CD14-positive monocyte (primary cell): ENCODE measurements at regions not wholly inside any gene's neighbourhood (a gene's known extent, or its start where the extent isn't known, plus 50 kb on each side); places are given as distances from the start of the nearest gene placed in this dataset.

Source experiments
- DNase-seq, 3 donors: peaks; one replicate each; pipeline ENCODE4 v3.0.0-alpha.2; 2011 to 2022
- H2AFZ ChIP-seq: 2 replicates; pipeline ENCODE4 v1.6.0; 2012; ENCODE audit warnings: mild to moderate bottlenecking, low read depth, low read length, inconsistent platforms; ENCODE audit not compliant: insufficient read depth, poor library complexity, severe bottlenecking
- H3K27ac ChIP-seq, 2 donors: 1 replicate in 1 of 2; 2 replicates in 1 of 2; pipeline ENCODE4 v1.5.1; 2012 to 2013; ENCODE audit warnings: low read length in 2 of 2, control low read depth in 1 of 2, inconsistent platforms in 1 of 2, low read depth in 1 of 2, mild to moderate bottlenecking in 1 of 2
- H3K27me3 ChIP-seq, 2 donors: one replicate each; pipeline versions ENCODE4 v1.6.0 to v1.6.1; 2011 to 2013; ENCODE audit warnings: low read length in 2 of 2; ENCODE audit not compliant: control insufficient read depth in 2 of 2, insufficient read depth in 2 of 2
- H3K36me3 ChIP-seq, 2 donors: replicated peaks in 1 of 2; 1 replicate in 1 of 2; 2 replicates in 1 of 2; pipeline versions ENCODE4 v1.5.1 to v1.6.1; 2012 to 2013; ENCODE audit warnings: low read length in 2 of 2, control low read depth in 1 of 2, inconsistent platforms in 1 of 2, mild to moderate bottlenecking in 1 of 2; ENCODE audit not compliant: insufficient read depth in 2 of 2, control insufficient read depth in 1 of 2
- H3K4me1 ChIP-seq, 2 donors: 1 replicate in 1 of 2; 2 replicates in 1 of 2; pipeline versions ENCODE4 v1.5.1 to v1.6.1; 2012 to 2013; ENCODE audit warnings: low read length in 2 of 2, control low read depth in 1 of 2, inconsistent platforms in 1 of 2, mild to moderate bottlenecking in 1 of 2, moderate library complexity in 1 of 2; ENCODE audit not compliant: insufficient read depth in 2 of 2, control insufficient read depth in 1 of 2
- H3K4me2 ChIP-seq: replicated peaks from 2 replicates; pipeline ENCODE3; 2012; ENCODE audit warnings: low read length, moderate library complexity, mild to moderate bottlenecking; ENCODE audit not compliant: poor library complexity, severe bottlenecking; ENCODE audit errors: extremely low read depth
- H3K4me3 ChIP-seq, 3 experiments: fragments of 200-600 bp in 1 of 3; sonication (generic) in 1 of 3; replicated peaks in 1 of 3; 1 replicate in 2 of 3; 2 replicates in 1 of 3; pipeline ENCODE4 v1.5.1; 2011 to 2013; ENCODE audit warnings: low read length in 3 of 3, mild to moderate bottlenecking in 3 of 3, control low read depth in 2 of 3, low read depth in 2 of 3, inconsistent platforms in 1 of 3, moderate library complexity in 1 of 3
- H3K79me2 ChIP-seq: 2 replicates; pipeline ENCODE4 v1.6.0; 2012; ENCODE audit warnings: mild to moderate bottlenecking, control low read depth, inconsistent platforms, low read length, moderate library complexity; ENCODE audit not compliant: insufficient read depth
- H3K9ac ChIP-seq: 2 replicates; pipeline ENCODE4 v1.6.0; 2017; ENCODE audit warnings: low read length, mild to moderate bottlenecking; ENCODE audit not compliant: insufficient read depth, poor library complexity, severe bottlenecking
- H3K9me3 ChIP-seq, 2 donors: replicated peaks in 1 of 2; 1 replicate in 1 of 2; 2 replicates in 1 of 2; pipeline versions ENCODE4 v1.5.1 to v1.6.1; 2012 to 2013; ENCODE audit warnings: low read length in 2 of 2, control low read depth in 1 of 2; ENCODE audit not compliant: control insufficient read depth in 1 of 2, insufficient read depth in 1 of 2
- H4K20me1 ChIP-seq: 2 replicates; pipeline ENCODE4 v1.6.0; 2012; ENCODE audit warnings: mild to moderate bottlenecking, low read length, control low read depth, moderate library complexity; ENCODE audit not compliant: insufficient read depth
- H3K27ac Mint-ChIP-seq, 7 donors: one replicate each; pipeline ENCODE4 v1.8.0; 2020; ENCODE audit warnings: mild to moderate bottlenecking in 7 of 7, mixed read lengths in 7 of 7, moderate library complexity in 6 of 7, inconsistent platforms in 2 of 7
- H3K27me3 Mint-ChIP-seq, 3 donors: one replicate each; pipeline ENCODE4 v1.8.0; 2021 to 2022; ENCODE audit warnings: low read depth in 3 of 3, mild to moderate bottlenecking in 3 of 3, mixed read lengths in 3 of 3, moderate library complexity in 3 of 3, inconsistent platforms in 1 of 3
- H3K36me3 Mint-ChIP-seq, 2 donors: one replicate each; pipeline ENCODE4 v1.8.0; 2020; ENCODE audit warnings: mixed read lengths in 2 of 2, inconsistent platforms in 1 of 2, mild to moderate bottlenecking in 1 of 2
- H3K4me1 Mint-ChIP-seq: one replicate; pipeline ENCODE4 v1.8.0; 2020; ENCODE audit warnings: mild to moderate bottlenecking, mixed read lengths
- H3K4me3 Mint-ChIP-seq, 2 donors: one replicate each; pipeline ENCODE4 v1.8.0; 2020; ENCODE audit warnings: mild to moderate bottlenecking in 2 of 2, mixed read lengths in 2 of 2, moderate library complexity in 1 of 2
- H3K9me3 Mint-ChIP-seq, 7 donors: one replicate each; pipeline ENCODE4 v1.8.0; 2020 to 2022; ENCODE audit warnings: mixed read lengths in 7 of 7, mild to moderate bottlenecking in 6 of 7, moderate library complexity in 6 of 7, inconsistent platforms in 2 of 7
- CTCF ChIP-seq: fragments of 200-600 bp; IDR thresholded peaks from one replicate; pipeline ENCODE4 v1.8.0; 2022; ENCODE audit warnings: antibody characterized with exemption, mild to moderate bottlenecking
- WGBS: methylation state at CpG from one replicate; pipeline ENCODE4 v1.1.5; 2013; ENCODE audit warnings: missing lambda C conversion rate; ENCODE audit not compliant: insufficient coverage; 5-methylcytosine and 5-hydroxymethylcytosine counted together
- intact Hi-C, 2 donors: fragments of 100-400 bp; cut with micrococcal nuclease; formaldehyde crosslinking; loops; one replicate each; pipeline versions ENCODE4 v1.15.0 to v1.15.1; 2023

- no peaks in the 10 kb centered on the region for H4K20me1 ChIP-seq
- H3K9ac ChIP-seq = no peak overlapping the region
- intact Hi-C loops = no loop called here
- no peak for DNase-seq
- WGBS = 80% methylated on average over 2 of the region's 4 CpGs
- H3K4me3 Mint-ChIP-seq = no peak overlapping the region
- no peak for TF ChIP-seq CTCF
- no peak overlapping the region for H3K27ac Mint-ChIP-seq
- no peak overlapping the region for H3K27ac ChIP-seq
- no peak overlapping the region for H2AFZ ChIP-seq
- no peaks in the 10 kb centered on the region for H3K79me2 ChIP-seq
- H3K9me3 Mint-ChIP-seq = peaks cover 0 to 25% (median 11%) of the 10 kb centered on the region in 7 donors
- no peaks in the 10 kb centered on the region for H3K4me1 ChIP-seq
- H3K4me2 ChIP-seq = no peak overlapping the region
- no peaks in the 10 kb centered on the region for H3K36me3 ChIP-seq
- H3K36me3 Mint-ChIP-seq = no peaks in the 10 kb centered on the region
- H3K27me3 Mint-ChIP-seq = peaks cover 0 to 14% (median under 1%) of the 10 kb centered on the region in 3 donors
- H3K4me3 ChIP-seq = no peak overlapping the region
- no peaks in the 10 kb centered on the region for H3K27me3 ChIP-seq
- no peaks in the 10 kb centered on the region for H3K4me1 Mint-ChIP-seq
- H3K9me3 ChIP-seq = peaks cover 0 to 11% of the 10 kb centered on the region in 2 donors
Measured at GRCh38 chr10:125551247-125551646, 131.7 kb downstream of the TEX36 start.

DNA sequence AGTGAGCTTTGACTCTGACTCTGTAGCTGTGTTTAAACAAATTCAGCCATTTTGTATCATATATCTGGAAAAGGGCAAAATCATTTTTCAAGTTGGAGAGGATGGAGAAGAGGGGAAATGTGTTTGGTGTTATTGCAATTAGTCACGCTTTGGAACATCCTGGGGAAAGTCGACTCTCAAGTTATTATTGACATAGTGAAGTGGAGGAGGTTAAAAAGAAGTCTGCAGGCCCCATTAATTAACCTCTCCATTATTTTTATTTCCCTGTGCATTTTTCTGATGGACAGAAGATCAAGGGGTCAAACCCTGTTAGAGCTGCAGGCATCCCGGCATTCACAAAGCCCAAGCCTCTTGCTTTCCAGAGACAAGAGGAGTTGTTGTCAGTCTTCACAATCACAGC, 132.6 kb downstream of the TEX36 start:
- DNase-seq = no peak
- Histone ChIP-seq H3K9me3 (peaks cover 0 to 11% of the 10 kb centered on the region in 2 donors), H3K27me3 (no peaks in the 10 kb centered on the region), H3K4me3 (no peak overlapping the region), H3K36me3 (no peaks in the 10 kb centered on the region), H3K79me2 (no peaks in the 10 kb centered on the region), H3K27ac (no peak overlapping the region), H4K20me1 (no peaks in the 10 kb centered on the region), H3K9ac (no peak overlapping the region), H2AFZ (no peak overlapping the region), H3K4me2 (no peak overlapping the region), H3K4me1 (no peaks in the 10 kb centered on the region)
- Mint-ChIP-seq H3K36me3 (no peaks in the 10 kb centered on the region), H3K27ac (no peak overlapping the region), H3K4me3 (no peak overlapping the region), H3K27me3 (peaks cover 0 to 14% (median 0%) of the 10 kb centered on the region in 3 donors), H3K4me1 (no peaks in the 10 kb centered on the region), H3K9me3 (peaks cover 0 to 23% (median 9%) of the 10 kb centered on the region in 7 donors)
- 100% methylated on average over 1 of the region's 3 CpGs for WGBS
- intact Hi-C loops = no loop called here
- TF ChIP-seq CTCF = no peak
